ENCODE measurements at regions not wholly inside any gene's neighbourhood (a gene's known extent, or its start where the extent isn't known, plus 50 kb on each side); places are given as distances from the start of the nearest gene placed in this dataset.
"Not testable (repeated sequence)": the region's sequence is repeated elsewhere in the genome, so short reads cannot be mapped to it uniquely, and the experiment has no call there.

- DNase-seq (ENCODE audit: low spot score): no peak
- H3K27ac Mint-ChIP-seq: no peak overlapping the region
- H3K9me3 Mint-ChIP-seq: no peaks in the 10 kb centered on the region
- intact Hi-C loops (cut with micrococcal nuclease): no loop called here
- no peaks in the 10 kb centered on the region for H3K4me1 Mint-ChIP-seq (ENCODE audit: low read depth)
- no peak overlapping the region for H3K4me3 Mint-ChIP-seq
- peaks cover 16% of the 10 kb centered on the region for H3K27me3 Mint-ChIP-seq (ENCODE audit: insufficient read depth)
- no peaks in the 10 kb centered on the region for H3K36me3 Mint-ChIP-seq (ENCODE audit: low read depth)
Observed at GRCh38 chr11:45385423-45385822, 99.3 kb upstream of the SYT13 start.

DNA sequence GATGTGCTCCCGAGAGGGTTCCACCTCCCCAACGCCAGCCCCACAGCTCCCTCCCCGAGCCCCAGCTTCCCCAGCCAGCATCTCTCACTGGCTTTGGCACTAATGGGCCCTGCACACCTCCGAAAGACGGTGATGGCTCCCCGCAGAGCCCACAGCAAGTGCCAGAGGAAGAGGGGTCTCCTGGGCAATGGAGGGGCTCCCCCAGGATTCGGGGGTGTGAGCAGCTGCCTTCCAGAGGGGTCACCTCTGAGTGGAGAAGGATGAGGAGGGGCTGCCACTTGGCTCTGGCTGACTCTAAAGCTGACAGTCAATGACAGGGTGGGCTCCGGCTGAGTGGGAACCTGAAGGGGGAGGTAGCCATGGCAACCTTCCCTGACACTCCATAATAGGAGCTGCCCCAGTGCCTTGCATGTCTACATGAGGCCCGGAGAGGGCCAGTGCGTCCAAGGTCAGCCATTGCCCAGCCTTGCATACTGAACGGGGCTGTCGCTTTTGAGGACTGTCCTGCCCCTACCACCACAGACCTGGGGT is 98.6 kb upstream of the SYT13 start:
- no peaks in the 10 kb centered on the region for H3K4me1 Mint-ChIP-seq (ENCODE audit: low read depth)
- intact Hi-C loops (cut with micrococcal nuclease): no loop called here
- H3K27me3 Mint-ChIP-seq (ENCODE audit: insufficient read depth): peaks cover 16% of the 10 kb centered on the region

DNA sequence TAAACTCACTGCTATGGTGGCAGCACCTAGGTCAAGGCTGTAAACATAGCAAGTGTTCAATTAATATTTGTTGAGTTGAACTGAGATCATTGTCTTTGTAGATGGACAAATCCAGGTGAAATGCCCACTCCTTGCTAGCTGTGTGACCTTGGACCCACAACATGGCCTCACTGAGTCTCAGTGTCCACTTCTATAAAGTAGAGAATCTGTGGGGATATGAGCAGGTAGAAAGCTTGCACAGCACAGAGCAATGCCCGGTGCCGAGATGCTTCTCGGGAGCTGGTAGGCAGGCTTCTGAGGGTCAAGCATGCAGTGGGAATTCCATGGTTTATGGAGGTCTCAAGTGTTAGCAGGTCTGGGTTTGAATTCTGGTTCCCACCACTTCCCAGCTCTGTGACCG is 97.9 kb upstream of the SYT13 start:
- no peak overlapping the region for H3K27ac Mint-ChIP-seq
- DNase-seq (ENCODE audit: low spot score): no peak
- no peaks in the 10 kb centered on the region for H3K36me3 Mint-ChIP-seq (ENCODE audit: low read depth)
- peaks cover 16% of the 10 kb centered on the region for H3K27me3 Mint-ChIP-seq (ENCODE audit: insufficient read depth)
- H3K4me3 Mint-ChIP-seq: no peak overlapping the region
- intact Hi-C loops (cut with micrococcal nuclease): no loop called here
- no peaks in the 10 kb centered on the region for H3K4me1 Mint-ChIP-seq (ENCODE audit: low read depth)
- H3K9me3 Mint-ChIP-seq: no peaks in the 10 kb centered on the region

More for the DNA sequence above, 98.6 kb upstream of the SYT13 start:
- DNase-seq (ENCODE audit: low spot score): no peak
- Mint-ChIP-seq H3K27ac (no peak overlapping the region), H3K36me3 (ENCODE audit: low read depth) (no peaks in the 10 kb centered on the region), H3K9me3 (no peaks in the 10 kb centered on the region), H3K4me3 (no peak overlapping the region)

- H3K27ac Mint-ChIP-seq: no peak overlapping the region
- H3K27me3 Mint-ChIP-seq (ENCODE audit: insufficient read depth): peaks cover 16% of the 10 kb centered on the region
- DNase-seq (ENCODE audit: low spot score): no peak
- no peaks in the 10 kb centered on the region for H3K4me1 Mint-ChIP-seq (ENCODE audit: low read depth)
- intact Hi-C loops (cut with micrococcal nuclease): no loop called here
- no peak overlapping the region for H3K4me3 Mint-ChIP-seq
- no peaks in the 10 kb centered on the region for H3K36me3 Mint-ChIP-seq (ENCODE audit: low read depth)
- H3K9me3 Mint-ChIP-seq: no peaks in the 10 kb centered on the region
Observed at GRCh38 chr11:45383224-45383623, 97.1 kb upstream of the SYT13 start.

DNA sequence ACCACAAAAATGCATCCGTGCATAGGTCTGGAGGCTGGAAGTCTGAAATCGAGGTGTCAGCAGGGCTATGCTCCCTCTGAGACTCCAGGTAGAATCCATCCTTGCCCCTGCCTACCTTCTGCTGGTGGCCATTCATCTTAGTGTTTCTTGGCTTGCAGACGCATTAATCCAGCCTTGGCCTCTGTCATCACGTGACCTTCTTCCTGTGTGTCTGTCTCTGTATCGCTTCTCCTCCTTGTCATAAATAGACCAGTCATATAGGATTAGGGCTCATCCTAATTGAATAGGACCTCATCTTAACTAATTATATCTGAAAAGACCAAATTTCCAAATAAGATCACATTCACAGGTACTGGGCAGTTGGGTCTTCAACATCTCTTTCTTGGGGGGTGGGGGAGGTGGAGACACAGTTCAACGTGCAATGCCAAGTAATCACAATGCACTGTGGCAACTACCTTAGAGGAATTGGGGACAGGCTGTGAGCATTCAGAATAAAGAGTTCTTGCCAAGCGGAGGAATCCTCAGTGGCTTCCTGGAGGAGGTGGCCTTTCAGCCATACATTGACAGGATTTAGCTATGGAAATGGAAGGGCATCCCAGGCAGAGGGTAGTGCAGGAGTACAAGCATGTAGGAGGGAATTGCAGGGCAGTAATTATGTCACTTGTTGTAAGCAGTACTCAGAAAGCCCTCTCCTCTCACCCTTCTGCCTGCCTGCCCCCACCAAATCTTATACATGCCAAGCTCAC is 96.2 kb upstream of the SYT13 start:
- H3K9me3 Mint-ChIP-seq: no peaks in the 10 kb centered on the region
- no peaks in the 10 kb centered on the region for H3K36me3 Mint-ChIP-seq (ENCODE audit: low read depth)
- peaks cover 11% of the 10 kb centered on the region for H3K27me3 Mint-ChIP-seq (ENCODE audit: insufficient read depth)
- no peak overlapping the region for H3K27ac Mint-ChIP-seq
- intact Hi-C loops (cut with micrococcal nuclease): no loop called here
- no peak overlapping the region for H3K4me3 Mint-ChIP-seq
- H3K4me1 Mint-ChIP-seq (ENCODE audit: low read depth): no peaks in the 10 kb centered on the region
- no peak for DNase-seq (ENCODE audit: low spot score)

DNA sequence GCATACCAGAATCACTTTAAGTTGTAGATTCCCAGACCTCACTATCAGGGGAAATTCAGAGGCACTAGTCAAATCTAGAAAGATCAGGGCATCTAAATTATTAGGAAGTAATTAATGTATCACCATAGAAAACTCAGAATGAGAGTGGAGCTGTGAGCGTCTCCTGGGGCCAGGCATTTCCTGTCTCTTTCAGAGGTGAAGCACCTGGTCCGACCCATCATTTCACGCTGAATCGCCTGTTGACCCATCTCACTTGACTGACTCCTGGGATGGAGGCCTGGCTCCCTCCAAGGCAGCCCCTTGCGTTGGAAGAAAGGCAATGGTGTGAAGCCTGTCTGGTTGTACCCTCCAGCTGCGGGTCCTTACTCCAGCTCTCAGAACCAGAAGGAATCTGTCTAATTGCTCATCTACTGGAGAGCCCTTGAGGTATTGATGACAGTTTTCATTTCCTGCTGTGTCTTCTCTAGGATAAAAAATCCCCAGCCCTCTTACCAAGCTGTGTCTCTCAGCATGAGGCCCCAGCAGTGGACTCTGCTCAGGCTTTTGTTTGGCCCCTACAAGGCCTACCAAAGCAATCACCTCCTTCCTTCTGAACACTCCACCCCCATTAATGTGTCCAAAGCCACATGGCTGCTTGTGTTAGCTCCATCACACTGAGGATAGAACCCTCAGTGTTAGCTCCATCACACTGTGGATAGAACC is 93.2 kb upstream of the SYT13 start:
- Mint-ChIP-seq H3K9me3 (no peaks in the 10 kb centered on the region), H3K36me3 (ENCODE audit: low read depth) (no peaks in the 10 kb centered on the region), H3K4me3 (no peak overlapping the region), H3K4me1 (ENCODE audit: low read depth) (no peaks in the 10 kb centered on the region), H3K27ac (no peak overlapping the region), H3K27me3 (ENCODE audit: insufficient read depth) (peaks cover 11% of the 10 kb centered on the region)
- intact Hi-C loops (cut with micrococcal nuclease): no loop called here
- DNase-seq (ENCODE audit: low spot score): no peak

DNA sequence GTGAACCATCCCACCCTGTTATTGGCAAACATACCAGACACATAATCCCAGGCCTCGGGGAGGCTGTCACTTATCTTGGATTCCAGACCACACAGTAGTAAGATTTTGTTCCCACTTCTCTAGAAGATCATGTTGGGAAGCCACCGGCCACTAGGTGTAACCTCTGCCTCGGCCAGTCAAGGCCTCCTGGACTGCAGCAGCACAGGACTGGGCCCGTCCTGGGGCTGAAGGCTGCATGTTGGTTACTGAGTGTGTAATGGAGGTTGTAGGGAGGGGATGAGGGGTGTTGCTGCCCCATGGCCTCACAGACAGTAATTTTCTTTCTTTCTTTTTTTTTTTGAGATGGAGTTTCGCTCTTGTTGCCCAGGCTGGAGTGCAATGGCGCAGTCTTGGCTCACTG is 92.4 kb upstream of the SYT13 start:
- intact Hi-C loops (cut with micrococcal nuclease): no loop called here
- Mint-ChIP-seq H3K27me3 (ENCODE audit: insufficient read depth) (peaks cover 10% of the 10 kb centered on the region), H3K4me3 (no peak overlapping the region), H3K36me3 (ENCODE audit: low read depth) (no peaks in the 10 kb centered on the region), H3K4me1 (ENCODE audit: low read depth) (no peaks in the 10 kb centered on the region), H3K9me3 (no peaks in the 10 kb centered on the region), H3K27ac (no peak overlapping the region)
- no peak for DNase-seq (ENCODE audit: low spot score)

DNA sequence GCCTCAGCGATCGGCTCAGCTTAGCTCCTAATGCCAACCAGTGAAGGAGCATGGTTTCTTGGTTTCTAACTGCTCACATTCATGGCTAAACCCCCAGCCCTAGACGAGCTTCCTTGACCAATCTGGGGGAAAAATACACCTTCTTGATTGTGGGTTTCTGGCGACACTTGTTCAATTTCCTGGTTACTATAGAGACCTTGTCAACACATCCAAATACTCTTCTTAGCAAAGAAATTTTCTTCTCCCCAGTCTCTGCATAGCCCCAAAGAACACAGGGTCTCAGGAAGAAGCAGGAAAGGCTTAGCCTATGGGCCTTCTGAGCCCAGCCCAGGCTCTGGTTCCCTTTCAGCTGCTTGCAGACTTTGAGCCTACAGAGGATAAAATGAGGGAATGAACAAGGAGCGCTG is 88.5 kb upstream of the SYT13 start:
- H3K9me3 Mint-ChIP-seq: no peaks in the 10 kb centered on the region
- intact Hi-C loops (cut with micrococcal nuclease): no loop called here
- H3K27ac Mint-ChIP-seq: no peak overlapping the region
- peaks cover 6% of the 10 kb centered on the region for H3K27me3 Mint-ChIP-seq (ENCODE audit: insufficient read depth)
- H3K36me3 Mint-ChIP-seq (ENCODE audit: low read depth): no peaks in the 10 kb centered on the region
- no peak for DNase-seq (ENCODE audit: low spot score)
- peaks cover 5% of the 10 kb centered on the region for H3K4me1 Mint-ChIP-seq (ENCODE audit: low read depth)
- H3K4me3 Mint-ChIP-seq: no peak overlapping the region

DNA sequence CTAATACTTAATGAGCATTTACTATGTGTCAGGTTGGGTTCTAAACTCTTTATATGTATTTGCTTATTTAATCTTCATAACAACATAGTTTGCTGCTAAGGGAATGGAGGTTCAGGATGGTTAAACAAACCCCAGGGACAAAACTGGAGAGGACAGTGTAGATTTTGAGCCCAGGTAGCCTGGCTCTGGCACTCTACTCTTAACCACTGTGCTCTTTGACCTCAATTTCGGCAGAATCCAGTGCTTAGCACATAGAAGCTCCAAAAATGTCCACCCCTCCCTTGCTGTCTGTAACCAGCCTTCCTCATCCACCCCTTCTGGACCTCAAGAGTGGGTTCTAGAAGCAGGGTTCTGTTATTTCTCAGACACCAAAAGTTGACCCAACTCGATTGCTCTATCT is 88.0 kb upstream of the SYT13 start:
- Mint-ChIP-seq H3K4me1 (ENCODE audit: low read depth) (peaks cover 5% of the 10 kb centered on the region), H3K27ac (no peak overlapping the region), H3K36me3 (ENCODE audit: low read depth) (no peaks in the 10 kb centered on the region), H3K9me3 (no peaks in the 10 kb centered on the region), H3K27me3 (ENCODE audit: insufficient read depth) (peaks cover 6% of the 10 kb centered on the region), H3K4me3 (no peak overlapping the region)
- intact Hi-C loops (cut with micrococcal nuclease): no loop called here
- no peak for DNase-seq (ENCODE audit: low spot score)

- H3K4me1 Mint-ChIP-seq (ENCODE audit: low read depth): peaks cover 5% of the 10 kb centered on the region
- no peak for DNase-seq (ENCODE audit: low spot score)
- peaks cover 6% of the 10 kb centered on the region for H3K27me3 Mint-ChIP-seq (ENCODE audit: insufficient read depth)
- H3K36me3 Mint-ChIP-seq (ENCODE audit: low read depth): no peaks in the 10 kb centered on the region
- H3K4me3 Mint-ChIP-seq: no peak overlapping the region
- no peak overlapping the region for H3K27ac Mint-ChIP-seq
- H3K9me3 Mint-ChIP-seq: no peaks in the 10 kb centered on the region
- intact Hi-C loops (cut with micrococcal nuclease): no loop called here
Observed at GRCh38 chr11:45373506-45374035, 87.4 kb upstream of the SYT13 start.

GRCh38 chr11:45372414-45372813 is 86.3 kb upstream of the SYT13 start:
- DNase-seq (ENCODE audit: low spot score); H3K27ac Mint-ChIP-seq; H3K36me3 Mint-ChIP-seq (ENCODE audit: low read depth); H3K4me1 Mint-ChIP-seq (ENCODE audit: low read depth); H3K9me3 Mint-ChIP-seq; intact Hi-C loops (cut with micrococcal nuclease); H3K27me3 Mint-ChIP-seq (ENCODE audit: insufficient read depth); H3K4me3 Mint-ChIP-seq: not testable (repeated sequence)

DNA sequence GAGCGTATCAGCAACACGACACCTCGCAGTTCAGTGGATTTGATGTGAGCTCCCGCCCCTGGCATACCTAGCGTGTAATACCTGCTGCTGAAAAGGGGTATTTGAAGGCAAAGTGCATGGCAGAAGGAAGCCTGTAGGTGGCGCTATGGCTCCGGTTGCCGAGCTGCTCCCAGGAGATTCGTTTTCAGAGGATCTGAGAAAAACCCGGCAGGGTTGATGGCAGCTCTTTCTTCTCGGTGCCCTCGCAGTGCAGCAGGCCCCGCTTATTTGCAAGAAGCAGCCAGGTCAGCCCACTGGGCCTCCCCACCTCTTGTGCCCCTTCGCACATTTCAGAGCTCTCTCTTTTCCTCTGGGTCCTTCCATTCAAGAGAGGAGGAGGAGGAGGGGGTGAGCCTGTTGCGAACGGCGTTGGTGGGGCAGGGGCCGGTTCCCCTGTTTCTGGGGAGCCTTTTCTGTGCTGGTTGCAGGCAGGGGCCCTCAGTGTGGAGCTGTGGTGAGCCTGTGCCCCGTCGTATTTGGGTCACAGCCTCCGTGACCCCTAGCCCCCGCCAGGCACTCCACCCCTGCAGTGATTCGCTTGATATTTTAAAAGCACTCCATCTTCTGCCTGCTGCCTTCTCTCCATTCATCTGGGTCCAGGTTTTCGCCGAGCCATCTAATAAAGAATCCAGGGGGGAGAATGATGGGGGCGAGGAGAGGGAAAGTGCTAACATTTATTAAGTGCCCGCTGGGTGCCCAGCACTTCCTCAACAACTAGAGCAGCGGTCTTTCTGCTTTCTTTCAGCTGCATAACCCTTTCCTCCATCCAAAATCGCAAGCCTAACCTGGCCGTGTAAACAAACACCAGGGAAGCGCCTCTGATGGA is 85.3 kb upstream of the SYT13 start:
- peaks cover 5% of the 10 kb centered on the region for H3K4me1 Mint-ChIP-seq (ENCODE audit: low read depth)
- no peak overlapping the region for H3K27ac Mint-ChIP-seq
- peaks cover 9% of the 10 kb centered on the region for H3K27me3 Mint-ChIP-seq (ENCODE audit: insufficient read depth)
- no peaks in the 10 kb centered on the region for H3K9me3 Mint-ChIP-seq
- DNase-seq (ENCODE audit: low spot score): peak; percentile 36
- no peaks in the 10 kb centered on the region for H3K36me3 Mint-ChIP-seq (ENCODE audit: low read depth)
- no peak overlapping the region for H3K4me3 Mint-ChIP-seq
- intact Hi-C loops (cut with micrococcal nuclease): loop anchor here (1.0 kb wide), 2 partner anchors 284 to 400 kb away; no protein-coding TSS in a partner anchor

Measured in activated T-helper 1 cell treated with anti-CD3 and anti-CD28 coated beads, Interleukin-12 subunit alpha, Interleukin-12 subunit beta, Interleukin-2, Interleukin-4 antibody, amounts not matched to agents 30 ng/mL and 10 ng/mL and 1 ng/mL, durations not matched to agents 14 hours and 24 hours and 36 hours (primary cell).